Lower leg skin (tissue), 3 donors: ENCODE measurements at regions not wholly inside any gene's neighbourhood (a gene's known extent, or its start where the extent isn't known, plus 50 kb on each side); places are given as distances from the start of the nearest gene placed in this dataset.

Experiments
- CTCF ChIP-seq, 3 donors: fragments of 450-650 bp; IDR thresholded peaks; one replicate each; pipeline ENCODE4 v1.5.1; 2016; ENCODE audit warnings: antibody characterized with exemption in 3 of 3, mild to moderate bottlenecking in 3 of 3, moderate library complexity in 2 of 3
- POLR2A ChIP-seq, 2 donors: fragments of 450-650 bp; IDR thresholded peaks; one replicate each; pipeline ENCODE4 v1.6.1; 2016 to 2017; ENCODE audit warnings: antibody characterized with exemption in 2 of 2, mild to moderate bottlenecking in 1 of 2, moderate library complexity in 1 of 2

- TF ChIP-seq CTCF (IDR thresholded peaks at IDR 0.05) = no peak
- TF ChIP-seq POLR2A (IDR thresholded peaks at IDR 0.05) = no peak
Measured at GRCh38 chr20:52643034-52643433, 329.1 kb upstream of the TSHZ2 start.
